ENCODE measurements at regions not wholly inside any gene's neighbourhood (a gene's known extent, or its start where the extent isn't known, plus 50 kb on each side); places are given as distances from the start of the nearest gene placed in this dataset.

GRCh38 chr10:108410236-108410635 is 1245.7 kb upstream of the SORCS1 start:
- TF ChIP-seq CTCF (IDR thresholded peaks at IDR 0.05) (no peak), POLR2A (IDR thresholded peaks at IDR 0.05) (no peak)

Measured in testis (tissue), 2 donors.